GM21825 (cell line): ENCODE measurements at regions not wholly inside any gene's neighbourhood (a gene's known extent, or its start where the extent isn't known, plus 50 kb on each side); places are given as distances from the start of the nearest gene placed in this dataset.
"Not testable (repeated sequence)": the region's sequence is repeated elsewhere in the genome, so short reads cannot be mapped to it uniquely, and the experiment has no call there.

Experiments
- ATAC-seq: cut with Tn5 transposase; IDR thresholded peaks from one replicate; pipeline ENCODE4 v1.9.1; 2021; ENCODE audit warnings: mild to moderate bottlenecking, moderate library complexity; ENCODE audit not compliant: unreplicated experiment

DNA sequence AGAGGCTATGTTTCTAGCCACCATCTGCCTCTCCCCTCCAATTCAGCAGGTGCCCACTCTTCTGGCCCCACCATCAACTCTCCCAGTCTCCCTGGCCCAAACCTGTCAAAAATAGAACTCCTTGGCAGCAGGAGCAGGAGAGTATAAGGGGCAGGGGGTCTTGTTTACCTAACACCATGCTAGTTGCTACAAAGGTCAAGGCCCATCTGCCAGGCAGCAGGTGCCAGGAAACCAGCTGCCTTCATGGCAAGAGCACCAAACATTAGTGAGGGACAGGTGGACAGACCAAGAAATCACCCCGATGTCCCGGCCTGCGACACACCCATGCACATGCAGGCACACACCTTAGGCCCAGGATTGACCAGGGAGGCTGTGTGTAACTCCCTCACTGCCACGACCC lies 387.9 kb downstream of the BUD13 start:
- ATAC-seq: no peak

- ATAC-seq: no peak
These were observed 388.4 kb downstream of the BUD13 start for GRCh38 chr11:116384407-116384806.

GRCh38 chr11:116379185-116379828 lies 393.5 kb downstream of the BUD13 start:
- ATAC-seq: no peak

GRCh38 chr11:116376547-116376946 lies 396.2 kb downstream of the BUD13 start:
- ATAC-seq: no peak

GRCh38 chr11:116376054-116376453 lies 396.7 kb downstream of the BUD13 start:
- no peak for ATAC-seq

DNA sequence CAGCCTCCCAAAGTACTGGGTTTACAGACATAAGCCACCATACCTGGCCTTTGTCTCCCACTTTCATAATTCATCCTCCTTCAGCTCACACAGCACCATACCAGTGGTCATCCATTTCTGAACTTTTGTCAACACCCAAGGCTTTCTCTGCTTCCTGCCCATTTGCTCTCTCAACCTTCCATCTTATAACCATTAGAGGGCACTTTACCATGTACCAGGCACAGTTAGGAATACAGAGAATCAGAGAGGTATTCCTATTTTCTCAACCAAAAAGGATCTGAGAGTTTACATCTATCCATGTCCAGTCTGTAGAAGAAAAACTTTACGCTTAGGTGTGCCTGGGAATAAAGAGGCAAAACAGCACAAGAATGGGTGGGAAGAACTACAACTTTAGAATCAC lies 397.6 kb downstream of the BUD13 start:
- no peak for ATAC-seq

- ATAC-seq: no peak
These were observed 398.7 kb downstream of the BUD13 start for GRCh38 chr11:116374085-116374484.

GRCh38 chr11:116373104-116373944 lies 399.5 kb downstream of the BUD13 start:
- no peak for ATAC-seq

- ATAC-seq: no peak
These were observed 401.6 kb downstream of the BUD13 start for GRCh38 chr11:116371146-116371545.

GRCh38 chr11:116368784-116369183 lies 404.0 kb downstream of the BUD13 start:
- ATAC-seq: no peak

DNA sequence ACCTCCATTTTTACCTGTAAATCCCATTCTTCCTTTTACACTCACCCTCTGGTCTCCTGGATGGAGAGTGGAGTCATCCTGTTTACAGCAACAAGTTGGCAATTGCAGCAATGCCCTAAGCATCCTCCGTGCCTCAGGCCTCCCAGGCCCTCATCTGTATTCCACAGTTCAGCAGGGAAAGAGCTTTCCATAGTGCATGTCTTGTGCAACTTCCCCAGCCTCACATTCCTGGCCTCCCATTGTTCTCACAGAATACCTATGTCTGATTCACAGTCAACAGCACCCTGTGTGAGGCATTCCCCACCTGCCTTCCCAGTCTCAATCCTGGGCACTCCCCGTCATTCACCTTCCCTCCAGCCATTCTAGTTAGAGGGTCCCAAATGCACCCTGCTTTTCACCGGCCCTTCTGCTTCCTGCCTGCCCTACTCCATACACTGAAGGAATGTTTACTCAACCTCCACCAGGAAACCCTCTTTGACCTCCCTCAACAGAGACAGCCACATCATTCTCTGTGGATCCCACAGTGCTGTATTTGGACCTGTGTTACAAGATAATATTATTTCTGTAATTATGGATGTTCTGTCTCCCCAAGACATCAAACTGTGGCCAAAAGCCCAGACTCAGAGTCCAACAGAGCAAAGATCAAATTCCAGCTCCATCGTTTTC lies 405.7 kb downstream of the BUD13 start:
- no peak for ATAC-seq

DNA sequence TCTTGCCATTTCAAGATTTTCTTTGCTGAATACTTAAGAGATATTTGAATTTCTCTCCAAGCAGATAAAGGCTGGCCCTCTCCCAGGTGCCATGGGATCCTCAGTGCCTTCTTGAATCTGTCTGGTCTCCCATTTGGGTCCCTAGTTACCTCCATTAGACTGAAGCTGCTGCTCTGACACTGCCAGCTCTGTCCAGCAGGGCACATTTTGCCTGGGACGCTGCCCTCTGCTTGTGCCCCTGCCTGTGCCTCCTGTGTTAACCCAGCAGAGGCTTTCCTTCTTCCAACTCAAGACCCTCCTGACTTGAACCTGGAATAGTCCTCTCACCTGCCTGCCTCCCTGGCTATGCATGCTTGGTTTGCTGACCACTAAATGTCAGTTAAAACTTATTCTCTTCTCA lies 406.3 kb downstream of the BUD13 start:
- no peak for ATAC-seq

DNA sequence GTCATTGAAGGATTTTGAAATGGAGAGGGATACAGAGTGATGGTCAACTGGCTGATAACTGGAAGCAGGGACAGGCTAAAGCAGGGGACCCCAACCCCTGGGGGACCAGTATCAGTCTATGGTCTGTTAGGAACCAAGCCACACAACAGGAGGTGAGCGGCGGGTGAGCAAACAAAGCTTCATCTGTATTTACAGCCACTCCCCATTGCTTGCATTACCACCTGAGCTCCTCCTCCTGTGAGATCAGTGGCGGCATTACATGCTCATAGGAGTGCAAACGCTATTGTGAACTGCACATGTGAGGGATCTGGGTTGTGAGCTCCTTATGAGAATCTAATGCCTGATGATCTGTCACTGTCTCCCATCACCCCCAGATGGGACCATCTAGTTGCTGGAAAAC lies 407.9 kb downstream of the BUD13 start:
- not testable (repeated sequence) for ATAC-seq

DNA sequence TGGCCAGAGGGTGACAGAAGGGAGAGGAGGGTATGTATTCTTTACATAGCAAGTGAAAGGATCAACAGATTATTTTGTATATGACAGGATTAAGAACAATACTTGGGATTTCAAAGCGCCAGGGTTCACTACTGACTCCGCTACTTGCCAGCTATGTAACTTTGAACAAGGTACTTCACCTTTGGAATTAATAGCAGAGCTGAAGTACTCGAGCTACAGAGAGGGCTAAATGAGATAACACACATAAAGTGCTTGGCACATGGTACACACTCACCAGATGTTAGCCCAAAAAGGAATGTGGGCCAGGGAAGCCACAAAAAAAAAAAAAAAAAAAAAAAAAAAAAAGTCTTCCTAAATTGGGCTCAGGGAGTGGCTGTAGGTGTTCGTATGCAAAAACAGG lies 408.4 kb downstream of the BUD13 start:
- no peak for ATAC-seq

- ATAC-seq: no peak
These were observed 412.4 kb downstream of the BUD13 start for GRCh38 chr11:116360221-116360941.

DNA sequence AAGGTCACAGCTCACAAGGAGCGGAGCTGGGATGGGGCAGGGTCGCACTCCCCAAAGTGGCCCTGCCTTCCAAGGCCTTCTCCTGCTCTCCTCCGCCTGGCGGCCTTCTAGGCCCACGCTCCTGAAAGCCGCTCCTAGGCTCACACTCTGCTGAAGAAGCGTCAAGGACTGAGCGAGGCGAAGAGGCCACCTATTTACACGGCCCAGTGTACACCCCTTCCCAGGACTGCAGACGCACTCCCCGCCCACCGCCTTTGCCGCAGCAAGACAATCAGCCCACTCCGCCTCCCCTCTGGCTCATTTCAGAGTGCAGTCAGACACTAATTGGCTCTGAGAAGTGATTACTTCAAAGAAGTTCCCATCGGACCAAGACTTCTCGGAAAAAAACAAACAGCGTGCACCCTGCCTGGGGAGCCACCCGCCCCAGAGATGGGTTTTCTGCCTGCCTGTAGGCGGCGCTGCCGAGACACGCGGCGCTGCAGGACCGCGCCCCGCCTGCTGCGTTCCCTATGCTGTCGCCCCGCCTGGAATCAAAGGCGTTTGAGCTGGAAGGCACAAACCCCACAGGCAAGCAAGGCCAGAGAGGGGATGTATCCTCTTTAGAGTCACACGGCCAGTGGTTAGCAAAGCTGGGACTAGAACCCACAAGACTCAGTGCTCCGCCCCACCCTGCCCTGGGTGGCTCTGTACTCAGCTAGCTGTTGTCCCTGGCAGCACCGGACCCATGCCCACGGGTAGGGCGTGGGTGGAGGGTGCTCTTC lies 414.8 kb downstream of the BUD13 start:
- ATAC-seq: no peak

DNA sequence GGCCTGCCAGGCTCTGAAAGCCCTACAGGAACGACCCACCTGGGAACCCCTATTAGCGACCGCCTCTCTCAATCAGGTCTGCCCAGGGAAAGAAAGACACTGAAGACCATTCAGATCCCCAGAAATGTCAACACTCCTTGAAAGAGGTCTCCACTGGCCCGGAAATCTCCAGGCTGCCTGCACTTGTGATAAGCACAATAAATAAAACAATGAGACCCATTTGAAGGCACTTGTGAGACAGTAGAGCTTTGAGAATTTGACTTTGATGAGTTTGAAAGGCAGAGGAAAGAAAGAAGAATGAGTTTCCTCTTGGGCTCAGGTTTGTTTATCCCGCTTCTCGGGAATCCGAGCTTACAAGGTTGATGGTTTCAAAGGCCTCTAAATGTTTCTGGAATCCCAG lies 416.3 kb downstream of the BUD13 start:
- ATAC-seq: no peak

GRCh38 chr11:116355104-116355503 lies 417.7 kb downstream of the BUD13 start:
- ATAC-seq: no peak

- ATAC-seq: no peak
These were observed 419.2 kb downstream of the BUD13 start for GRCh38 chr11:116353589-116353988.

DNA sequence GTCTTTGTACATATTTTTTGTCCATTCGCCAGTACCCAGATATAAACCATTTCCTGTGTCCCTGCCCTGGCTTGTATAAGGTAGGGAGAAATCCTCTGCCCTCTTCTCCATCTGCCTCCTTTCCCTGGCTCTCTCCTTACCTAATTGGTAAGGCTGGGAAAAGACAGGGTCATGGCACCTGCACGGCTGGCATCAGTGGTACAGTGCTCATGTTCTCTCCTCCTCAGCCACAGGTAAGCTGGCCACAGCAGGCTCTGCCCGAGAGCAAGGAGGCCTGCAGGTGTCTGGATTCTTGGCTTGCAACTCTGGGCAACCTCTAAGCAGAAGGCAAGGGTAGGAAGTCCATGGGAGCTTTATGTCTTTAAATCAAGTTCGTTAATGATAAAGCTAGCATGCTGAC lies 419.9 kb downstream of the BUD13 start:
- no peak for ATAC-seq

GRCh38 chr11:116348226-116348625 lies 424.6 kb downstream of the BUD13 start:
- no peak for ATAC-seq
